B cell (primary cell): ENCODE measurements at regions not wholly inside any gene's neighbourhood (a gene's known extent, or its start where the extent isn't known, plus 50 kb on each side); places are given as distances from the start of the nearest gene placed in this dataset.

Experiments used
- ATAC-seq: fragments of 200-7000 bp; cut with Tn5 transposase; one replicate; pipeline ENCODE4 v1.10.0; 2021; ENCODE audit warnings: low read depth, mild to moderate bottlenecking, moderate number of reproducible peaks, moderate library complexity
- CTCF ChIA-PET: fragments of 350-600 bp; sonication (Branson Sonifier 250); formaldehyde crosslinking; loops from one replicate; lab custom pipeline; 2021; ENCODE audit warnings: antibody characterized with exemption, inconsistent platforms; lab: Charles Lee
- POLR2A ChIA-PET: fragments of 350-600 bp; sonication (Branson Sonifier 250); formaldehyde crosslinking; loops from one replicate; lab custom pipeline; 2021; ENCODE audit warnings: antibody characterized with exemption; lab: Charles Lee
- DNase-seq: peaks from one replicate; pipeline ENCODE4 v3.0.0; 2013
- H2AFZ ChIP-seq: 2 replicates; pipeline ENCODE4 v1.6.1; 2012; ENCODE audit warnings: mild to moderate bottlenecking, low read depth, low read length; ENCODE audit not compliant: insufficient read depth, poor library complexity, severe bottlenecking
- H3K27ac ChIP-seq, 2 donors: 1 replicate in 1 of 2; 2 replicates in 1 of 2; pipeline ENCODE4 v1.5.1; 2012 to 2013; ENCODE audit warnings: low read length in 2 of 2, mild to moderate bottlenecking in 2 of 2, moderate library complexity in 1 of 2
- H3K27me3 ChIP-seq, 4 experiments: fragments of 200-600 bp in 1 of 4; sonication (generic) in 1 of 4; replicated peaks in 1 of 4; 1 replicate in 2 of 4; 2 replicates in 2 of 4; pipeline versions ENCODE4 v1.6.1 to v1.7.0; 2013 to 2016; ENCODE audit warnings: low read length in 3 of 4, mild to moderate bottlenecking in 2 of 4, mixed read lengths in 1 of 4, moderate library complexity in 1 of 4; ENCODE audit not compliant: insufficient read depth in 4 of 4, control insufficient read depth in 3 of 4; ENCODE audit errors: control extremely low read depth in 1 of 4
- H3K36me3 ChIP-seq, 2 experiments: replicated peaks in 1 of 2; 1 replicate in 1 of 2; 2 replicates in 1 of 2; pipeline versions ENCODE4 v1.6.1 to v1.7.1; 2013; ENCODE audit warnings: low read length in 1 of 2; ENCODE audit not compliant: insufficient read depth in 2 of 2, control insufficient read depth in 1 of 2; ENCODE audit errors: control extremely low read depth in 1 of 2, extremely low read depth in 1 of 2
- H3K4me1 ChIP-seq, 2 donors: fragments of 200-600 bp in 1 of 2; sonication (generic) in 1 of 2; 1 replicate in 1 of 2; 2 replicates in 1 of 2; pipeline versions ENCODE4 v1.5.1 to v1.6.1; 2013 to 2017; ENCODE audit warnings: low read length in 2 of 2; ENCODE audit not compliant: control insufficient read depth in 2 of 2, insufficient read depth in 2 of 2
- H3K4me2 ChIP-seq: replicated peaks from 2 replicates; pipeline ENCODE3; 2012; ENCODE audit warnings: mild to moderate bottlenecking, low read depth, low read length; ENCODE audit not compliant: poor library complexity, severe bottlenecking
- H3K4me3 ChIP-seq, 5 experiments: fragments of 200-600 bp in 1 of 5; sonication (generic) in 1 of 5; 1 replicate in 3 of 5; 2 replicates in 2 of 5; pipeline versions ENCODE4 v1.5.1 to v1.7.0; 2011 to 2016; ENCODE audit warnings: low read length in 4 of 5, mild to moderate bottlenecking in 4 of 5, low read depth in 2 of 5, control low read depth in 1 of 5, moderate library complexity in 1 of 5; ENCODE audit not compliant: insufficient read depth in 1 of 5; ENCODE audit errors: control extremely low read depth in 1 of 5, extremely low read depth in 1 of 5
- H3K79me2 ChIP-seq: fragments of 200-600 bp; sonication (generic); one replicate; pipeline ENCODE4 v1.6.0; 2016; ENCODE audit warnings: low read length; ENCODE audit not compliant: control insufficient read depth, insufficient read depth
- H3K9ac ChIP-seq: fragments of 200-600 bp; sonication (generic); 2 replicates; pipeline ENCODE4 v1.6.1; 2017; ENCODE audit warnings: mild to moderate bottlenecking, low read length, moderate library complexity
- H3K9me3 ChIP-seq, 3 donors: one replicate each; pipeline versions ENCODE4 v1.6.1 to v1.7.1; 2013; ENCODE audit warnings: low read length in 2 of 3; ENCODE audit not compliant: control insufficient read depth in 2 of 3, insufficient read depth in 1 of 3; ENCODE audit errors: control extremely low read depth in 1 of 3
- H4K20me1 ChIP-seq: 2 replicates; pipeline ENCODE4 v1.6.0; 2012; ENCODE audit warnings: mild to moderate bottlenecking, low read length; ENCODE audit not compliant: insufficient read depth, control insufficient read depth, poor library complexity, severe bottlenecking
- H3K27ac Mint-ChIP-seq: one replicate; pipeline ENCODE4 v1.8.0; 2021; ENCODE audit warnings: mixed read lengths
- H3K27me3 Mint-ChIP-seq: one replicate; pipeline ENCODE4 v1.8.0; 2021; ENCODE audit warnings: mixed read lengths
- H3K4me1 Mint-ChIP-seq: one replicate; pipeline ENCODE4 v1.8.0; 2021; ENCODE audit warnings: mixed read lengths
- H3K4me3 Mint-ChIP-seq: one replicate; pipeline ENCODE4 v1.8.0; 2021; ENCODE audit warnings: mixed read lengths
- H3K9me3 Mint-ChIP-seq: one replicate; pipeline ENCODE4 v1.8.0; 2022; ENCODE audit warnings: mixed read lengths; ENCODE audit not compliant: insufficient read depth
- EZH2 ChIP-seq: IDR thresholded peaks from 2 replicates; pipeline ENCODE4 v1.6.1; 2012; ENCODE audit warnings: borderline replicate concordance, low read depth, mild to moderate bottlenecking, moderate library complexity, low read length; ENCODE audit not compliant: insufficient read depth, poor library complexity, severe bottlenecking
- WGBS: methylation state at CpG from one replicate; pipeline ENCODE4 v1.1.5; 2013; ENCODE audit warnings: missing lambda C conversion rate; ENCODE audit not compliant: insufficient coverage; 5-methylcytosine and 5-hydroxymethylcytosine counted together
- intact Hi-C: fragments of 100-400 bp; cut with micrococcal nuclease; formaldehyde crosslinking; loops from one replicate; pipeline ENCODE4 v1.10.0; 2022
- TF ChIP-seq, protein P1 (sequence below): fragments of 200-600 bp; IDR thresholded peaks from one replicate; pipeline ENCODE4 v1.8.0; 2022; ENCODE audit warnings: antibody characterized with exemption, mild to moderate bottlenecking

DNA sequence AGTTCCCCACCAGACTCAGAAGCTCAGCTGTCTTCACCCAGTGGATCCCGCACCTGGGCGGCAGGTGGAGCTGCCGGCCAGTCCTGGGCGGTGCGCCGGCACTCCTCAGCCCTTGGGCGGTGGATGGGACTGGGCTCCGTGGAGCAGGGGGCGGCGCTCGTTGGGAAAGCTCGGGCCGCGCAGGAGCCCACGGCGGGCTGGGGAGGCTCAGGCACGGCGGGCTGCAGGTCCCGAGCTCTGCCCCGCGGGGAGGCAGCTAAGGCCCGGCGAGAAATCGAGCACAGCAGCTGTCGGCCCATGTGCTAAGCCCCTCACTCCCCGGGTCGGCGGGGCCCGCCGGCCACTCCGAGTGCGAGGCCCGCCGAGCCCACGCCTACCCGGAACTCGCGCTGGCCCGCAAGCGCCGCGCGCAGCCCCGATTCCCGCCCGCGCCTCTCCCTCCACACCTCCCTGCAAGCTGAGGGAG lies 560.0 kb downstream of the BRINP1 start:
- Histone ChIP-seq H3K79me2 (no peaks in the 10 kb centered on the region), H4K20me1 (no peaks in the 10 kb centered on the region), H3K4me3 (no peak overlapping the region), H3K9me3 (peaks cover 0 to 6% (median 0%) of the 10 kb centered on the region in 3 donors), H3K27me3 (no peaks in the 10 kb centered on the region), H3K4me2 (no peak overlapping the region), H2AFZ (no peak overlapping the region), H3K9ac (no peak overlapping the region), H3K4me1 (no peaks in the 10 kb centered on the region), H3K36me3 (no peaks in the 10 kb centered on the region), H3K27ac (no peak overlapping the region)
- Mint-ChIP-seq H3K27ac (no peak overlapping the region), H3K27me3 (no peaks in the 10 kb centered on the region), H3K9me3 (peaks cover 14% of the 10 kb centered on the region), H3K4me3 (no peak overlapping the region), H3K4me1 (no peaks in the 10 kb centered on the region)
- ATAC-seq: no peak
- CTCF ChIA-PET: no interaction called here
- no peak for DNase-seq
- TF ChIP-seq EZH2: no peak
- TF ChIP-seq, protein P1, sequence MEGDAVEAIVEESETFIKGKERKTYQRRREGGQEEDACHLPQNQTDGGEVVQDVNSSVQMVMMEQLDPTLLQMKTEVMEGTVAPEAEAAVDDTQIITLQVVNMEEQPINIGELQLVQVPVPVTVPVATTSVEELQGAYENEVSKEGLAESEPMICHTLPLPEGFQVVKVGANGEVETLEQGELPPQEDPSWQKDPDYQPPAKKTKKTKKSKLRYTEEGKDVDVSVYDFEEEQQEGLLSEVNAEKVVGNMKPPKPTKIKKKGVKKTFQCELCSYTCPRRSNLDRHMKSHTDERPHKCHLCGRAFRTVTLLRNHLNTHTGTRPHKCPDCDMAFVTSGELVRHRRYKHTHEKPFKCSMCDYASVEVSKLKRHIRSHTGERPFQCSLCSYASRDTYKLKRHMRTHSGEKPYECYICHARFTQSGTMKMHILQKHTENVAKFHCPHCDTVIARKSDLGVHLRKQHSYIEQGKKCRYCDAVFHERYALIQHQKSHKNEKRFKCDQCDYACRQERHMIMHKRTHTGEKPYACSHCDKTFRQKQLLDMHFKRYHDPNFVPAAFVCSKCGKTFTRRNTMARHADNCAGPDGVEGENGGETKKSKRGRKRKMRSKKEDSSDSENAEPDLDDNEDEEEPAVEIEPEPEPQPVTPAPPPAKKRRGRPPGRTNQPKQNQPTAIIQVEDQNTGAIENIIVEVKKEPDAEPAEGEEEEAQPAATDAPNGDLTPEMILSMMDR: no peak
- intact Hi-C loops: no loop called here
- WGBS: 72% methylated on average over 47 of the region's 47 CpGs
- POLR2A ChIA-PET: no interaction called here

DNA sequence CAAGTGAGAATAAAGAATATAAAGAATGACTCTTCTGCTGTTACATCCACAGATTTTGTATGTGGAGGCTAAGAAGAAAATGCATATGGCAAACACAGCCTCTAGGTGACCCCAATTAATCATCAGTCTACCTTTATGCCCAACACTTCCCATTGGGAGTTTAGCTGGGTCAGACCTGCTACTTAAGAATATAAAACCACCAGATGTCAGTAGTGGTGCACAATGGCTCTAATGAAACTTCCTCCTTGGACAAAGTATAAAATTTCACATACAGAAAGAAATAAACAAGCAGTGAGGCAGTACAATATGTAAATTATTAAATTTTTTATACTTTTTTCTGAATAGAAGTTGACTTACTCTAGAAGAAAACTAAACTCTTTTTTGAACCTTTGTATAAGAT lies 539.9 kb downstream of the BRINP1 start:
- Mint-ChIP-seq H3K9me3 (peaks cover 2% of the 10 kb centered on the region), H3K4me1 (no peaks in the 10 kb centered on the region), H3K4me3 (no peak overlapping the region), H3K27ac (no peak overlapping the region), H3K27me3 (no peaks in the 10 kb centered on the region)
- Histone ChIP-seq H3K79me2 (no peaks in the 10 kb centered on the region), H3K9ac (no peak overlapping the region), H3K4me1 (no peaks in the 10 kb centered on the region), H3K4me2 (no peak overlapping the region), H4K20me1 (no peaks in the 10 kb centered on the region), H3K9me3 (no peaks in the 10 kb centered on the region), H3K27me3 (no peaks in the 10 kb centered on the region), H3K36me3 (no peaks in the 10 kb centered on the region), H3K27ac (no peak overlapping the region), H2AFZ (no peak overlapping the region), H3K4me3 (no peak overlapping the region)
- no peak for TF ChIP-seq EZH2
- TF ChIP-seq, protein P1: no peak
- ChIA-PET CTCF (no interaction called here), POLR2A (no interaction called here)
- ATAC-seq: no peak
- no peak for DNase-seq
- intact Hi-C loops: no loop called here
